Peyer's patch (tissue), 4 donors: ENCODE measurements at regions not wholly inside any gene's neighbourhood (a gene's known extent, or its start where the extent isn't known, plus 50 kb on each side); places are given as distances from the start of the nearest gene placed in this dataset.

Source experiments
- POLR2A ChIP-seq, 2 donors: fragments of 450-650 bp; IDR thresholded peaks; one replicate each; pipeline ENCODE4 v1.5.1; 2017; ENCODE audit warnings: antibody characterized with exemption in 2 of 2, mild to moderate bottlenecking in 2 of 2, moderate library complexity in 2 of 2
- TF ChIP-seq, protein P1 (sequence below), 6 experiments: fragments of 450-650 bp in 4 of 6; fragments of 200-600 bp in 2 of 6; sonication (generic) in 1 of 6; IDR thresholded peaks; one replicate each; pipeline ENCODE4 v1.5.1; 2017 to 2019; ENCODE audit warnings: antibody characterized with exemption in 6 of 6, mild to moderate bottlenecking in 3 of 6, moderate library complexity in 1 of 6

GRCh38 chr6:21781128-21781527 lies 187.6 kb downstream of the SOX4 start:
- TF ChIP-seq, protein P1, sequence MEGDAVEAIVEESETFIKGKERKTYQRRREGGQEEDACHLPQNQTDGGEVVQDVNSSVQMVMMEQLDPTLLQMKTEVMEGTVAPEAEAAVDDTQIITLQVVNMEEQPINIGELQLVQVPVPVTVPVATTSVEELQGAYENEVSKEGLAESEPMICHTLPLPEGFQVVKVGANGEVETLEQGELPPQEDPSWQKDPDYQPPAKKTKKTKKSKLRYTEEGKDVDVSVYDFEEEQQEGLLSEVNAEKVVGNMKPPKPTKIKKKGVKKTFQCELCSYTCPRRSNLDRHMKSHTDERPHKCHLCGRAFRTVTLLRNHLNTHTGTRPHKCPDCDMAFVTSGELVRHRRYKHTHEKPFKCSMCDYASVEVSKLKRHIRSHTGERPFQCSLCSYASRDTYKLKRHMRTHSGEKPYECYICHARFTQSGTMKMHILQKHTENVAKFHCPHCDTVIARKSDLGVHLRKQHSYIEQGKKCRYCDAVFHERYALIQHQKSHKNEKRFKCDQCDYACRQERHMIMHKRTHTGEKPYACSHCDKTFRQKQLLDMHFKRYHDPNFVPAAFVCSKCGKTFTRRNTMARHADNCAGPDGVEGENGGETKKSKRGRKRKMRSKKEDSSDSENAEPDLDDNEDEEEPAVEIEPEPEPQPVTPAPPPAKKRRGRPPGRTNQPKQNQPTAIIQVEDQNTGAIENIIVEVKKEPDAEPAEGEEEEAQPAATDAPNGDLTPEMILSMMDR (IDR thresholded peaks at IDR 0.05), result no peak
- TF ChIP-seq POLR2A (IDR thresholded peaks at IDR 0.05), result no peak
